ENCODE measurements at regions not wholly inside any gene's neighbourhood (a gene's known extent, or its start where the extent isn't known, plus 50 kb on each side); places are given as distances from the start of the nearest gene placed in this dataset.

DNA sequence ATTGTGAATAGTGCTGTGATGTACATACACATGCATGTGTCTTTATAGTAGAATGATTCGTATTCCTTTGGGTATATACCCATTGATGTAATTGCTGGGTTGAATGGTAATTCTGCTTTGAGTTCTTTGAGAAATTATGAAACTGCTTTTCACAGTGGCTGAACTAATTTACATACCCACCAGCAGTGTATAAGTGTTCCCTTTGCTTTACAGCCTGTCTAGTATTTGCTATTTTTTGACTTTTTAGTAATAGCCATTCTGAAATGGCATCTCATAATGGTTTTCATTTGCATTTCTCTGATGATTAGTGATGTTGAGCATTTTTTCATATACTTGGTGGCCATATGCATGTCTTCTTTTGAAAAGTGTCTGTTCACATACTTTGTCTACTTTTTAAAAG, 54.5 kb upstream of the FAM78B start:
- DNase-seq (ENCODE audit: low spot score) = no peak

DNA sequence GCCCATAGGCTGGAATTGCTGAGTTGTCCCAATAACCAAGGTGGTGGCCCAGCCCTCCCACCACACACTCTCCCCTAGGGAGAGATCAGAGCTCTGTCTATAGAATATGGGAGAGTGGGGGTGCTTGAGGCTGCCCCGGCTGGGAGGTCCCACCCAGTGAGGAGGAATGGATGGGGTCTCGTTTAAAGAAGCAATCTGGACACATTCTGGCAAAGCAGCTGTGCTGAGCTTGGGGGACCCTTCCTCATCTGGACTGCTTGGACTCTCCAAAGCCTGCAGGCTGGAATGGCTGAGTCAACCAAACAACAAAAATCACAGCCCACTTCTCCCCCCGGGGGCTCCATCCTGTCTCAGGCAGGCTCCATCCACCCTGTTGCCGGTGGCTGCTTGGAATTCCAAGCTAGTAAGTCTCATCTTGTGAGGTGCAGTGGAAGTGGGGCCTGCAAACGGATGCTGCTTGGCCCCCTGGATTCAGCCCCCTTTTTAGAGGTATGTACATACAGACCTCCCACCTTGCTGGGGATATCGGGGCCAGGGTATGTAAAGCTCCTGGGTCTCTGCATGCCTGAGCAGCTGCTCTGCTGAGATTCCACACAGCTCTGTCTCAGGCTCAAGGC, 67.1 kb upstream of the FAM78B start:
- DNase-seq (ENCODE audit: low spot score) = no peak

DNA sequence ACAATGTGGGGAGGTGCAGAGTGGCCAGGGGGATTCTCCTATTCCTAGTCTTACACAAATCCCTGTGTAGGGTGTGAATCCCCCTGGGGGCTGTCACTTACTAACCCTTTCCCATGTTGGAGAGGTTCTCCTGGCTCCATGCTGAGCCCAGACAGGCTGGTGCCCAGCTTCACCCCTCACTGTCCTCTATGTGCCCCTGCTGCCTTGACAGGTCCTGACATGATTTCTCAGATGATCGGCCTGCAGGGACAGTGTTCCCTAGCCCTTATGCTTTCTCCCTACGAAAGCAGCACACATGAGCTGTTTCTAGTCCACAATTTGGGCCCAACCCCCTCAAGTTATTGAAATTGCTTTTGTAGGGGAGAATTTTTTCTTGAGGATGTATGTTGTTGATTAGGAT, 68.9 kb upstream of the FAM78B start:
- DNase-seq (ENCODE audit: low spot score) = no peak

DNA sequence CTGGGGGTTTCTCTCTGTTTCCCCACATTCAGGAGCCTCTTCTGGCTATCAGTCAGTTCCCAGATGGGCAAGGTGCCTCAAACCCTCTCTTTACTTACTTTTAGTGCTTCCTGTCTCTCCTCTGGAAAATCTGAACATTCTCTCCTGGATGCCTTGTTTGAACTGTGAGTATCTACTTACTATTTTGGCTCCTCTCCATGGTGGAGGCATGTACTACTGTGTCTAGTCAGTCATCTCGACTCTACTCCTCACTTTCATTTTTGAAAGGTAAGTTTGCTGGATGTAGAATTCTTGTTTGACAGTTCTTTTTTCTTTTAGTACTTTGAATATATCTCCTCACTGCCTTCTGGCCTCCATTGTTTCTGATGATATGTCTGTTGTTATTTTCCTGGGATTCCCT, 70.9 kb upstream of the FAM78B start:
- no peak for DNase-seq (ENCODE audit: low spot score)

DNA sequence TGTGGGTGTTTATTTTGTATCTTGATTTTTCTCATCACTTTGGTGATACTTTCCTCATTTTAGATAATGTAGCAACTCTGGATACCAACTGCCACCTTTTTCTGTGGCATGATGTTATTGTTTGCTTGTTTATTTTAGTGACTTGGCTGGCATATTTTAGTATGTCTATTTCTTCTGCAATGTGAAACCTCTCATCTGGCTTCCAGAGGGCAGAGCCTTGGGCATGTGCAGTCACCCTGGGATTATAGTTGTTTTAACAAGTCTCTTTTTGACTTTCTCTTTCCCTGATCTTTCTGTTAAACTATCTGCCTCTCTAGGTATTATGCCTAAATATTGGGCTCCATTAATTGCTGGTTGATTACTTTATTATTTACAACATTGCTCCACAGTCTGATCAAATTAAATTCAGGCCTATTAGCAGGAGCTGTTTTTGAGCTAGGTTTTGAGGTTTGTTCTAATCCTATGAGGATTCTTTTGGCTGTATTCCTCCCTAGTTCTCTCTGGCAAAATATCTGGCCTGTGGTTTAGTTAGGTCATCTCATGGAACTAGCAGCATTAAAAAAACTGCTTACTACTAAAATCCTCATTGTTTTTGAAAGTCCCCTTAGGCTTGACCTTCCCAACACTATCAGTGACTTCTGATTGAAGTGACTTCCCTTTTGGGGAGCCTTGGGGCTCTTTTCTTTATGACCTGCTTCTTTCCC, 86.4 kb upstream of the FAM78B start:
- DNase-seq (ENCODE audit: low spot score) = no peak

DNA sequence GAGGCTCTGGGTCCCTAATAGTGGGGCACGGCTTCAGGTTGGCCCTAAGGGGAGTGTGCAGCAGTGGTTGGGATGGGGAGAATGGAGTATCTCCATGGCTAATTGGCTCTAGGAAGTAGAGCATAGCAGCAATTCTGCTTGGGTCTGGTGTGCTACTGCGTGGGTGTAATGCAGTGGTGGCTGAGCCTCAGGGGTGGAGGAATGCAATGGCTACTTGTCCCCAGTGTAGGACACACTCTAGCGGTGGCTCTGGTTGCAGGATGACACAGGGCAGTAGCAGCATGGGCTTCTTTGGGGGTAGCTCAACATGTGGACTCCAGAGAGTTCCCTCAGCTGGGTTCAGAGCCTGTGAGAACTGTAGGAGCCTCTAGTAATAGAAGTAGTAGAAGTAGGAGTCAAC, 91.2 kb upstream of the FAM78B start:
- no peak for DNase-seq (ENCODE audit: low spot score)

DNA sequence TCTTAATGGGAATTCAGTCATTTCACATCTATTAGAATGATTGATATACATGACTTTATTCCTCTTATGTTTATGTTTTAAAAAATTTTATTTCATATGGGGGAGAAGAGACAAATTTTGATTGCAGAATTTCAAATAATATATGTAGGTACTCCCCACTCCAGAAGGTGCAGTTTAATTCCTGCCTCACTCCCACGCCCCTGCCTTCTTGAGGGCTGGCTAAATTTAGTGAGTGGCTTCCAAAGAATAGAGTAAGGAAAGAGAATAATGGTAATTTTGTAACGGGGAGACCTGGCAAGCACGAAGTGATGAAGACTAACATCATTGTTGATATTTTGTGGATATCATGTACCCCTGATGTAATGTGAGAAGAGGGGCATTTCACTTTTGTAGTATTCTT, 94.7 kb upstream of the FAM78B start:
- DNase-seq (ENCODE audit: low spot score) = no peak

DNA sequence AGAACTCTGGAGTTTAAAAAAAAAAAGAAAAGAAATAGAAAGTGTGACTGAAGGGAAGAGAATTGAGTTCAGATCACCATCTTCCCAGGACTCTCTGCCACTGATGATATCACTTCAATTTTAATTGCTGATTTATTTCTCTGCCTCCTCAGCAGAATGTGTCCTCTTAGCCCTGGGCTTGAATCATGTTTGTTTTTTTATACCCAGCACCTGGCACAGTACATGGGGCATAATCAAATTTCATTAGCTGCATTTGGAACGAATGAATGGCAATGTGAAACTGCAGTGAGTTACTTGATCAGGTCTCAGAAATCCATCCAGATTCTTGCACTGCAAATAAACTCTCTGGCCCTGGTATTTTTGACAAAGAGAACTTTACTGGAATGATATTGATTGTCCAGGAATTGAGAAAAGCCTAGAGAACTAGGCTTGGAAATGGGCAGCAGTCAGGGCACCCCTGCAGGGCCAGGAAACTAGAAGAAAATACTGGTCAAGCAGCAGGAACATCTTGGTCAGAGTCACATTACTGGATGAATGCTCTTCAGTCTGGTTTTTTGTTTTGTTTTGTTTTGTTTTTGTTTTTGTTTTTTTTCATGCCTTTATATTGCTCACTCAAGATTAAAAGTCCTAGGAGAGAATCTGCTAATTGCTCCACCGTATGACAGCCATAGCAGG, 103.8 kb upstream of the FAM78B start:
- no peak for DNase-seq (ENCODE audit: low spot score)

DNA sequence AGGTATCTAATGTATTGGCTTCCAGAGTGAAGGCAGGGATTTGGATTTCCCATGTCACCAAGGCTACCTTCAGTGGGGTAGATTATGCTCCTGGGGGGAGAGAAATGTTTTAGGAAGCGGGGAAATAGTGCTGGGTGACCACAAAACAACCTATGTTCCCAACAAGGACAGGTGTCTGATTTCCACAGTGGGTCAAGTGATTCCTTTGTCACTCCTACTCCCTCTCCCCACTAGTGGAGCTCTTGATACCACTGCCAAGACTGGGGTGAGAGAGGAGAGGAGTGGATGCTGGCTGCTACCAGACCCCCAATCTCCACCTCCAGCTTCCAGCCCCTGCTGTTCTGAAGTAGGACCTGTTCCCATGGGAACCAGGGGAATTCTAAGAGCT, 104.3 kb upstream of the FAM78B start:
- no peak for DNase-seq (ENCODE audit: low spot score)

DNA sequence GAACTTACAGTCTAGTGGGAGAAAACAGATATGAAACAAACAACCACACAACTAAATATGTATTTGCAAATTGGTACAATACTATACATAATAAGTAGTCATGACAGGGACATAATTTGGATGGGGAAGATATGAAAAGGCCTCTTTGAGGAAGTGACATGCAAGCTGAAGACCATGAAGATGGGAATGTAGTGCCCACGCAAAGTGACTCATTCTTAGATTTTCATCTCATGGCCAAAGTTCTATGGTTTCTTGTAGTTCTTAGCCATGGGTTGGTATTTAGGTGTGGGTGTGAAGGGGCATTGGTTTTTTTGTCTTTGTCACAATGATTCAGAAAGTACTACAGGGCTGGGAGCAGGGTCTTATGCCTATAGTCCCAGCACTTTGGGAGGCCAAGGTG, 105.4 kb upstream of the FAM78B start:
- no peak for DNase-seq (ENCODE audit: low spot score)

DNA sequence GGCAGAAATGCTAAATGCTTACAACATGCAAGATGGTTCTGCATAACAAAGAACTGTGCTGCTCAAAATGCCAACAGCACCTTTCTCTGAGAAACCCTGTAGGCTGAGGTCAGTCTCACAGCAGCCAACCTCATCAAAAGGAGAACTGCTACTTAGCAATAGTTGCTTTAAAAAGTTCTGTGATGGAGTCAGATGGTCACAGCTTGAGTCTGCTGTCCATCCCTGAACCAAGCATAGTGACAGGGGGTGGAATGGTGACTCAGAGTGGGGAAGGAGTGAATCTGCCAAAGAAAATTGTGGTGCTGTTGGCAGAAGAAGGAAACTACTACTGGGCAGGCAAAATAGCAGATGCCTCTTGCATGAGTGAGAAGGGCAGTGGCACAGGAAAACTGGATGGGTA, 106.0 kb upstream of the FAM78B start:
- no peak for DNase-seq (ENCODE audit: low spot score)

DNA sequence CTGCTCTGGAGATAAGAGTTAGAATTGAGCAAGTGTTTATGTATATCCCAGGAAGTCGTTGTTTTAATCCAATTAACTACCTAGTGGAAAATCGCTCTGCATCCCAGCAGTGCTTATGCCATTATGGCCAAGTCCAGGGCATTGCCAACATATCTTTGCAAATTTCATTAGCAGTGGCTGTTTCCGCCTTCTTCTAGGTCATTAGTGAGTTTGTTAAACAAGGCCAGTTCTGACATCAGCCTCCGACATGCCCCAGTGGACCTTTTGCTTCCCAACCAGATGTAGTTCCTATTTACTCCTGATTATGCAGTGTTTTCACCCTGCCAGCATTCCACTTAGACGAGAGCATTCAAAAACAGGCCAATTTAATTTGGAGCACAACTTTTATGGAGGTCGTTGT, 106.8 kb upstream of the FAM78B start:
- DNase-seq (ENCODE audit: low spot score) = no peak

DNA sequence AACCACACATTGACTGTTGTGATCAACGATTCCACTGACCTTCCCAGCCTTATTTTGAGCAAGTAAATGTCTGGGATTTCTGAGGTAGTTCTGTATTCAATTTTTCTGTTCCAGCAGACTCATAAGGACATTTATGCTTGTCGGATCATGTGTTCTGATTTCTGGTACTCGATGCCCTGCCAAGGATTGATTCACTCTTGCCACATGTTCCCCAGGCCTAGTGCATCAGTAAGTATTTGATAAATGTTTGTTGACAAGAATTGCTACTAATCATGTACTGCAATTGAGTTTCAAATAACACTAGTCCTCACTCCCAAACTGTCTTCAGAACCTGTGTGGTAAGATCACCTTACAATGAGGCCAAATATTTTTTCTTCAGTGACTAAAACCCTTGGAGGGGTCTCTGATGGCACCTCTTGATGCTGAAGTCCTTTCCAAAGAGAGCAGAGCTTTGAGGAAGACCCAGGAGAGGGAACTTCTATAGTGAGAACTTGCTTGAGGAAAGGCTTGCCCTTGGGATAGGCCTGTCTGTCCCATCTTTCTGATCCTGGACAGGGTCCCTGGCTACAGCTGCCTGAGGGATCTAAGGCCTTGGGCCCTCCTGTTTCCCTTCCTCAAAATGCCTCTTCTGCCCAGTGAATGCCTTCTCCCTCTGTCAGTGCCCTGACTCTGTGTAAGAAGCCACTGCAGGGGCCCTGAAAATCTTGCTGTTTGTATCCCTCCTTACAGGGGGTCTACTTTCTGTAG, 115.8 kb upstream of the FAM78B start:
- DNase-seq (ENCODE audit: low spot score) = no peak

DNA sequence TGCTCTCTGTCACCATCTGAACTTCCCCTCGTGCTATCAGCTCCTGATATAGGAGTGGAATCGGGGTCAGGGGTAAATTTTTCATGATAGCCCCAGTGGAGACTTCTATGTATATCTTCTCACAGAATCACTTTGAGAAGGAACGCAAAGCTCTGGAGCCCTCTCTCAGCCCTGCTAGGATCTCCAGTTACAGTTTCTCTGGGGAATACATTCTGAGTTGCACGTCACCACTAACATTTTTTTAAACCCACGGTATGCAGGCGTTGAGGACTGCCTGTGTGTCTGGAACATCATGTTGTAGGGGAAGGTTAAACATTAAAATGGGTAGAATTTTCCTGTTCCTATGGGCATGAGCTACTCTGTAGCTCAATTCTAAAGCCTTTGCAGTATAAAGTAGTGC, 116.4 kb upstream of the FAM78B start:
- no peak for DNase-seq (ENCODE audit: low spot score)

DNA sequence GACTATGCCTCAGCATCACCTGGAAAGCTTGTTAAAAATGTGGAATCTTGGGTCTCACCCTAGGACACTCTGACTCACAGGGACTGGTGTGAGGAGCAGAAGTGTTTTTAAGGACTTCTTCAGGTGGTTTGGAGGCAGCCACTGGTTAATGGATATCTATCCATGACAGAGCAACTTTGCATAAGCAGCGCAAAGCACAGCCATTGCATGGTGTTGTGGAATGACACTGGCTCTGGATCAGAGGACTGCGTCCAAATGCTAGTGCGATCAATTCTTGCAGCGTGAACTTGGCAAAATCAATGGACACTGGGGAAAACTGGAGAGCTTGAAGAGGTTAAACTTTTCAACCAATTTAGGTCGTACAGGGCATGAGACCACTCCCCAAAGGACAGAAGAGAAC, 116.8 kb upstream of the FAM78B start:
- no peak for DNase-seq (ENCODE audit: low spot score)

DNA sequence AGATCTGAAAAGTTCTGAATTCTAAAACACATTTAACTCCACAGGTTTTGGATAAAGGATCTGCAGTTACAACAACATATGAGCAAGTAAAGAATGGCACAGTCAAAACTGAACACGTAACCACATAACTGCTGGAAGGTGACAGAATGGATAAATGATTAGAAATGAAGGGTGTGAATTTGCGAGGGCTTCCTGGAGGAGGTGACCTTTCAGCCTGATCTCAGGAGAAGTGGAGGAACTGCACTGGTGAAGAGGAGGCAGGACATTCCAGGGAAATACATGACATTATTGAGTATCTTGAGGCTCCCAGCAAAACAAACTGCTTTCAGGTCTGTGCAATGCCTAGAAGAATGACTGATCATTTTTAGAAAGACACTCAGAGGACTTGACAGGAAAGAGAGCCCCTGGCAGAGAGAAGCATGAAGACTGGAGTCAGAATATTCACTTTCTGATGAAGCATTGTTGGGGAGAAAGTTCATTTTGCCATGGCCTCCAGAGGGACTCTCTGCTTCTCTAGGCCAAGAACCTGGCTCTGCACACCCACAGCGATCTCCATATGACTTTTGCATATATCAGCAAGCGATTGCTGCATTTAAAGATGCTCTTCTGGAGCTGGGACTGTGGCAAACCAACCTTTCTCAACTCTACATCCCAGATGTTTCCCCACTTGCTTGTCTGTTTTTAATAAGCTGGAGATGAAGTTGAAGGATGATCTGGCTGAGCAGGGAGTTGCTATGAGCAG, 122.7 kb upstream of the FAM78B start:
- DNase-seq (ENCODE audit: low spot score) = no peak

DNA sequence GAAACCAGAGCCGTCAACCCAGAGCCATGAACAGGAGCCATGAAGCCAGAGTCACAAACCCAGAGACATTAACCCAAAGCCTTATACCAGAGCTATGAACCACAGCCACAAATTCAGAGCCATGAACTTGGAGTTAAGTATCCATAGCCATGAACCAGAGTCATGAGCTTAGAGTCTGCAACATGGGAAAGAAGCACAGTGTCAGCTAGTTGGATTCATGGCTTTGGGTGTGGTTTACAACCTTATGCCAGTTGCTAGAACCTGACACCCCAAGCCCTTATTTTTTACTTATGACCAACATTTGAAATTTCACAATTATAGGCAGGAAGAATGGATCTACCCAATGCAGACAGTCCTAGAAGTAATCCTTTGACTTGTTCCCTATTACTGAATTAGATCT, 128.9 kb upstream of the FAM78B start:
- DNase-seq (ENCODE audit: low spot score) = no peak

DNA sequence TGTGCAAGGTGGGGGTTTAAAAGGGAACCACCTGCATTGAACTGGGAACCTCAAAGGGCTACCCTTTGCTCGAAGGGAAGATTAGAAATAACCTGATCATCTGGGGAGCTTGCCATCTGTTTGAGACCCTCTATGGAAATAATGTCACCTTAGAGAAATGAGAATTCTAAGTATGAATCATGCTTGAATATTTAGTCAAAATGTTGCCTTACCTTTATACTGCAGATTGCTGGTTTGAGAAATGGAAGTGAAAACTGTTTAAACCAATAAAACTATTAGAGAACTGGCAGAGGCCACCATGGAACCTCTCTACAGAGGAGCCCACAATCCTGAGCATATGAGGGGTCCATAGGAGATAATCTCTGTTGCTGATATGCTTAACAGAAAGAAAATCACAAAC, 131.2 kb upstream of the FAM78B start:
- DNase-seq (ENCODE audit: low spot score) = no peak

DNA sequence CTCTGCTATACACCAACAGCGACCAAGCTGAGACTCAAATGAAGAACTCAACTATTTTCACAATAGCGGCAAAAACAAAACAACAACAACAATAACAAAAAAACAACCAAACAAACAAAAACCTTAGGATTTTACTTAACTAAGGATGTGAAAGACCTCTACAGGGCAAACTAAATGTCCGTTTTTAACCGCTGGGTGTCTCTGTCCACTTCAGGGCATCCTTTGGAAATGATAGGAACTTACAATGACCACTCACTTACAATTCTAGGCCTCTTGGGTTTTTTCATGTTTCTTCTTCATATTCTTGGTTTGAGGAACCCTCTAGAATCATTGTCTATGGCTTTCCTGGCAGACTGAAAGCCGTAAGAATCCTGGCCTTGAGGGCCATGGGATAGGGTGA, 134.0 kb upstream of the FAM78B start:
- no peak for DNase-seq (ENCODE audit: low spot score)

DNA sequence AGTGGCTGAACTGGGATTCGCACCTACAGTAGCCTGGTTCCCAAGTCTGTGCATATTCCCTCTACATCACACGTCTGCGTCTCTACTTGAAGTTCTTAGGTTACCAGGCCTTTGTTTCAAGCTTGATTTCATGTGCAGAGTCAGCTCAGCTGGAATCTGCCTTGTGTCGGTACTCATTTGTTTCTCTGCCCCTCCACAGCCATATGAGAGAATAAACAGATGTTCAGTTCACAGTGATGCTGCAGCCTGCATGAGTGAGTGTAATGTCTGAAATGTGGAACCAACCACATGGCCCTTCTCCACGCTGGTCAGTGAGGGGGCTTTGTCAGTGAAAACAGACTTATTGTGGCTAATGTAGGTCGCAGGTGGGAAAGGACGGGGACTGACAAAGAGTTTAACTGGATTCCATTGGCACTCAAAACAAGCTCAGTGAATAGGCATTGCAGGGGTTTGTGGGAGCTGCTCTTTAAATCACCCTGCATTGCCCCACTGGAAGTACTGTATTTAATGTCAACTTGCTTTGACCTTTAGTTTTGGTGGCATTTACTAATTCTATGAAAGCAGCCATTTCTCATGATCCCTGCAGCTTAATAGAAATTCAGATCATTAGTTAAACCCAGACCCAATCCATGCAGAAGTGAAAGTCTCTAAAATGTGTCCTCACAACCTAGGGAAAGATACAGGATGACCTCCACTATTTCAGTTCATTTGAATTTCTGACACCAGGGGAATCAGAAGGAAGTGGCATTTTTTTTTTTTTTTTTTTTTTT, 136.4 kb upstream of the FAM78B start:
- peak; percentile 7 for DNase-seq (ENCODE audit: low spot score)

DNA sequence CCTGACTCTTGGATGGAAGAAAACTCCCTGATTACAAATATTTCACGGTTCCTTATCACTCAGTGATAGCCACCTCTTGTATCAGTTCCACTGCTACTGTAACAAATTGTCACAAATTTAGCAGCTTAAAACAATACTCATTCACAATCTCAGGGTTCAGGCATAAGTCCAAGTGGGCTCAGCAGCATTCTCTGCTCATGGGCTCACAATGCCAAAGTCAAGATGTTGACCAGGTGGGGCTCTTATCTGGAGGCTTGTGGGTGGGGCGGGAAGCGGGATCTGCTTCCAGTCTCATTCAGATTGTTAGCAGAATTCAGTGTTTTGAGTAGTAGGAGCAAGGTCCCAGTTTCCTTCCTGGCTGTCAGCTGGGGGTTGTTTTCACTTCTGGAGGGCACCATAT, 137.3 kb upstream of the FAM78B start:
- no peak for DNase-seq (ENCODE audit: low spot score)

DNA sequence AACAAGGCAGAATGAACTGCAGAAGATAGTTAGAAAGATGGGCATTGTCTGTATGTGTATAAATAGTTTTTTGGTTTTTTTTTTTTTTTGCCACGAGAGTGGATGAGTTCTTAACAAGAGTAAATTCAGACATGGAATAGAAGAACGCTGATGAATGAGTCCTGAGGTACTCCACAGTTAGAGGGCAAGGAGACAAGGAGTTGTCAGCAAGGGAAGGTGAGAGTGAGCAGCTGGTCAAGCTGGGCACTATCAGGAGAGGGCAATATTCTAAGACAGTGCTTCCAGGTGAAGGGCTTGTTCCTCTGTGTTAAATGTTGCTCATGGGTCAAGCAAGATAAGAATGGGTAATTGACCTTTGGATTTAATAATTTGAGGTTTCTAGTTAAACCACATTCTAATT, 138.6 kb upstream of the FAM78B start:
- DNase-seq (ENCODE audit: low spot score) = no peak

Data from D341Med (cell line).